HCT116 (cell line): ENCODE measurements at regions not wholly inside any gene's neighbourhood (a gene's known extent, or its start where the extent isn't known, plus 50 kb on each side); places are given as distances from the start of the nearest gene placed in this dataset.

Source experiments
- ATAC-seq: fragments of 200-7000 bp; cut with Tn5 transposase; 2 replicates; pipeline ENCODE4 v1.9.1; 2020; ENCODE audit warnings: mild to moderate bottlenecking, moderate library complexity
- BruUV-seq: library from RNA; stranded (reverse); fragments of 400-500 nt; replicated peaks from 2 replicates; lab custom pipeline; 2021; lab: Mats Ljungman, UMichigan
- CTCF ChIA-PET: fragments of 300-600 bp; sonication (Branson Sonifier 250); formaldehyde crosslinking; loops from one replicate; lab custom pipeline; 2021; ENCODE audit warnings: antibody characterized with exemption; lab: Charles Lee
- POLR2A ChIA-PET: fragments of 300-600, 350-600 bp; sonication (Branson Sonifier 250); formaldehyde crosslinking; loops from one replicate; lab custom pipeline; 2021; ENCODE audit warnings: antibody characterized with exemption; lab: Charles Lee
- RAD21 ChIA-PET, 2 experiments: fragments of 300-600 bp; sonication (Branson Sonifier 250); formaldehyde crosslinking; loops; one replicate each; lab custom pipeline; 2023; ENCODE audit warnings: low total read pairs in 2 of 2; ENCODE audit not compliant: uncharacterized antibody in 2 of 2, unreplicated experiment in 2 of 2, low non-redundant PET in 1 of 2; lab: Charles Lee
- DNase-seq: peaks from one replicate; pipeline ENCODE4 v3.0.0-alpha.2; 2010; ENCODE audit warnings: low read depth, low spot score
- H2AFZ ChIP-seq: fragments of 200-600 bp; shearing (Covaris generic), sonication (generic); 2 replicates; pipeline ENCODE4 v1.6.1; 2017; ENCODE audit warnings: low read depth, mixed run types, mixed read lengths, antibody characterized with exemption, low read length; ENCODE audit not compliant: poor library complexity, severe bottlenecking
- H3K27ac ChIP-seq: 2 replicates; pipeline ENCODE4 v1.5.1; 2012; ENCODE audit warnings: low read depth, low read length
- H3K27me3 ChIP-seq: fragments of 200-600 bp; sonication (generic); 2 replicates; pipeline ENCODE4 v1.6.1; 2016; ENCODE audit warnings: mixed run types, low read length, mixed read lengths; ENCODE audit not compliant: insufficient read depth
- H3K36me3 ChIP-seq, 2 experiments: fragments of 200-500 bp in 1 of 2; fragments of 200-600 bp in 1 of 2; sonication (Bioruptor generic) in 1 of 2; sonication (generic) in 1 of 2; 2 replicates each; pipeline versions ENCODE4 v1.5.1 to v1.6.1; 2014 to 2016; ENCODE audit warnings: low read length in 2 of 2, inconsistent platforms in 1 of 2, mixed read lengths in 1 of 2, mixed run types in 1 of 2; ENCODE audit not compliant: insufficient read depth in 2 of 2, control insufficient read depth in 1 of 2
- H3K4me1 ChIP-seq, 2 experiments: fragments of 200-600 bp in 1 of 2; sonication (generic) in 1 of 2; 2 replicates each; pipeline versions ENCODE4 v1.5.1 to v1.6.1; 2012 to 2017; ENCODE audit warnings: low read length in 2 of 2, inconsistent platforms in 1 of 2, mild to moderate bottlenecking in 1 of 2, mixed read lengths in 1 of 2, mixed run types in 1 of 2, moderate library complexity in 1 of 2; ENCODE audit not compliant: insufficient read depth in 2 of 2, control insufficient read depth in 1 of 2
- H3K4me2 ChIP-seq: fragments of 200-600 bp; sonication (generic); 2 replicates; pipeline ENCODE4 v1.6.1; 2017; ENCODE audit warnings: mixed run types, low read length, mixed read lengths
- H3K4me3 ChIP-seq, 2 experiments: fragments of 200-600 bp in 1 of 2; sonication (generic) in 1 of 2; replicated peaks in 1 of 2; 2 replicates each; pipeline ENCODE4 v1.5.1; 2011 to 2016; ENCODE audit warnings: low read length in 2 of 2, control low read depth in 1 of 2, low read depth in 1 of 2, mild to moderate bottlenecking in 1 of 2, mixed read lengths in 1 of 2, mixed run types in 1 of 2
- H3K79me2 ChIP-seq: fragments of 200-600 bp; sonication (generic); 2 replicates; pipeline ENCODE4 v1.6.1; 2017; ENCODE audit warnings: mild to moderate bottlenecking, mixed run types, low read length, moderate library complexity, mixed read lengths; ENCODE audit not compliant: insufficient read depth
- H3K9ac ChIP-seq: fragments of 200-600 bp; sonication (generic); 2 replicates; pipeline ENCODE4 v1.6.1; 2016; ENCODE audit warnings: low read length, mixed read lengths
- H3K9me2 ChIP-seq: fragments of 200-600 bp; sonication (generic), shearing (Covaris generic); 2 replicates; pipeline ENCODE4 v1.6.1; 2017; ENCODE audit warnings: mixed run types, mild to moderate bottlenecking, moderate library complexity; ENCODE audit not compliant: insufficient read depth
- H3K9me3 ChIP-seq, 2 experiments: fragments of 200-500 bp in 1 of 2; fragments of 200-600 bp in 1 of 2; sonication (Bioruptor generic) in 1 of 2; sonication (generic) in 1 of 2; 2 replicates each; pipeline ENCODE4 v1.6.1; 2014 to 2017; ENCODE audit warnings: low read length in 2 of 2, mixed read lengths in 2 of 2, inconsistent platforms in 1 of 2, low read depth in 1 of 2, mild to moderate bottlenecking in 1 of 2, mixed run types in 1 of 2, moderate library complexity in 1 of 2; ENCODE audit not compliant: control insufficient read depth in 1 of 2, insufficient read depth in 1 of 2
- H4K20me1 ChIP-seq: fragments of 200-600 bp; sonication (generic), shearing (Covaris generic); 2 replicates; pipeline ENCODE4 v1.6.1; 2017; ENCODE audit warnings: mixed run types, mild to moderate bottlenecking, moderate library complexity; ENCODE audit not compliant: insufficient read depth
- CBX3 ChIP-seq: IDR thresholded peaks from 2 replicates; pipeline ENCODE4 v1.6.1; 2012; ENCODE audit warnings: low read depth
- CEBPB ChIP-seq: IDR thresholded peaks from 2 replicates; pipeline ENCODE4 v1.6.1; 2012; ENCODE audit warnings: low read depth
- CTCF ChIP-seq, 3 experiments: fragments of 200-600 bp in 1 of 3; sonication (generic) in 1 of 3; IDR thresholded peaks in 2 of 3; conservative IDR thresholded peaks in 1 of 3; 2 replicates each; pipeline ENCODE4 v1.5.1; 2012 to 2017; ENCODE audit warnings: low read depth in 2 of 3, low read length in 2 of 3, antibody characterized with exemption in 1 of 3, borderline replicate concordance in 1 of 3, control low read depth in 1 of 3, mild to moderate bottlenecking in 1 of 3, mixed read lengths in 1 of 3, mixed run types in 1 of 3, moderate library complexity in 1 of 3; ENCODE audit not compliant: insufficient read depth in 1 of 3
- EGR1 ChIP-seq: IDR thresholded peaks from 2 replicates; pipeline ENCODE4 v1.6.1; 2012; ENCODE audit warnings: low read depth
- EZH2 ChIP-seq: fragments of 200-600 bp; sonication (generic); IDR thresholded peaks from 2 replicates; pipeline ENCODE4 v1.6.1; 2017; ENCODE audit warnings: antibody characterized with exemption, mixed run types
- POLR2AphosphoS5 ChIP-seq: IDR thresholded peaks from 2 replicates; pipeline ENCODE4 v1.6.1; 2011; ENCODE audit warnings: mild to moderate bottlenecking, low read depth, low read length, moderate library complexity
- SP1 ChIP-seq: IDR thresholded peaks from 2 replicates; pipeline ENCODE4 v1.6.1; 2012; ENCODE audit warnings: low read depth
- ZFX ChIP-seq: fragments of 450-650 bp; IDR thresholded peaks from 2 replicates; pipeline ENCODE4 v1.6.1; 2017
- ZNF274 ChIP-seq: fragments of 200-500 bp; sonication (Bioruptor generic); IDR thresholded peaks from 2 replicates; pipeline ENCODE4 v1.6.1; 2014; ENCODE audit warnings: mild to moderate bottlenecking, low read depth, low read length, inconsistent platforms
- intact Hi-C: fragments of 100-400 bp; cut with micrococcal nuclease; formaldehyde crosslinking; loops from 2 replicates; pipeline ENCODE4 v1.10.0; 2022

GRCh38 chr2:191500566-191500883 lies 177.4 kb upstream of the NABP1 start:
- H3K9ac ChIP-seq, result no peak overlapping the region
- no peaks in the 10 kb centered on the region for H3K27me3 ChIP-seq
- H3K36me3 ChIP-seq, result no peaks in the 10 kb centered on the region
- no TSS peak for BruUV-seq
- H3K4me2 ChIP-seq, result no peak overlapping the region
- intact Hi-C loops, result loop anchor here (5.0 kb wide), 2 partner anchors 268 to 448 kb away; no protein-coding TSS in a partner anchor
- no peaks in the 10 kb centered on the region for H3K9me2 ChIP-seq
- no peaks in the 10 kb centered on the region for H3K79me2 ChIP-seq
- no peaks in the 10 kb centered on the region for H3K4me1 ChIP-seq
- H2AFZ ChIP-seq, result no peak overlapping the region
- CTCF ChIA-PET, result interaction anchor here (0.8 to 4.0 kb wide), 4 partner anchors 282 to 448 kb away, joined by 3 to 27 read pairs (median 6); no protein-coding TSS in a partner anchor
- ATAC-seq (no peak), DNase-seq (no peak)
- TF ChIP-seq SP1 (no peak), POLR2AphosphoS5 (no peak), EGR1 (no peak), ZFX (no peak), EZH2 (no peak), CBX3 (no peak), CEBPB (no peak), ZNF274 (no peak), CTCF (IDR thresholded peaks at IDR 0.05 in 2 of 3, conservative IDR thresholded peaks at IDR 0.05 in 1 of 3; ENCODE audit: borderline replicate concordance in 1 of 3, insufficient read depth in 1 of 3, low read depth in 2 of 3, low read length in 2 of 3) (no peak)
- no peak overlapping the region for H3K4me3 ChIP-seq
- POLR2A ChIA-PET, result no interaction called here
- no peaks in the 10 kb centered on the region for H3K9me3 ChIP-seq
- RAD21 ChIA-PET, result interaction anchor here in 1 of 2 experiments (0.9 kb wide), 1 partner anchor 336 kb away, joined by 3 read pairs; no protein-coding TSS in a partner anchor
- no peaks in the 10 kb centered on the region for H4K20me1 ChIP-seq
- H3K27ac ChIP-seq, result no peak overlapping the region
